ENCODE measurements at regions not wholly inside any gene's neighbourhood (a gene's known extent, or its start where the extent isn't known, plus 50 kb on each side); places are given as distances from the start of the nearest gene placed in this dataset.

DNA sequence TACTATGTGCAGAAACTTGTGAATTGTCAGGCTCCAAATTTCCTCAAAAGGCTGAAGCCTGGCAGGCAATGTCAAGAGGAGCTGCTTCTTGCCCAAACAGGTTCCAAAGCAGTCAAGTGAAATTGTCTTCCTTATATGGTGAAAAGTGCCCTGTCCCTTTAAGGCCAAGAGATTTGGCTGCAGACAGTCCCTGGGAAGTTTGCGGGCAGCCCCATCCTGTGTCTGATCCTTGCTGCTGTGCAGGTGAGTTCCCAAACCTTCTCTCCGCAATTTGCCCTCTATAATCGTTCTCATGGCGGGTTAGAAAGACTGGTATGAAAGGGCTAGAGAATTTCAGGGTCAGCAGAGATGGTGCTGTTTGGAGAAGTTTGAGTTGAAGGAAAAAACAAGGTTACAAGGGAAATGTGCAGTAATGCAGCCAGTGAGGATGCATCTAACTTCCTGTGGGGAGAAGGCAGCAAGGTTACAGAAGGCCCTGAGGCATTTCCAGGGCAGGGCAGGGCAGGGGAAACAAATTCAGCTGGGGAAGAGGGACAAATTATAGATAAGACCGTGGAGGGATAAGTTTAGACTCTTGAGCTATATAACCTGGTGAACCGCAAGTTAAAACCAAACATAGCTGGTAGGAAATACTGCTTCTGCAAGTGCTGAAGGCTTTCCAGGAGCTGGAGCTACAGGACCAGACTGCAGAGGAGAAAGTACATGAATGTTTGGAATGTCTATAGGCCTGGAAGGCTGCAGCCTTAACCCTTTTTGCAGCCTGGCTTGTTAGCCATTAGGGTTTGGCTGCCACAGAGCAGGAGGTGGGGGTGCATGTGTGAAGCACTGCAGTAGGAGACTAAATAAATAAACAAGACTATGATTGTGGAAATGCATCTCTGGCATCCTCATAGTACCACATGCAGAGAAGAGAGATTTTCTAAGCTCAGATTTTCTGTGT, 256.2 kb upstream of the IL12A start:
- Histone ChIP-seq H3K79me2 (no peaks in the 10 kb centered on the region), H3K4me1 (no peaks in the 10 kb centered on the region), H2AFZ (peak overlapping the region; percentile 45), H3K27ac (no peak overlapping the region), H3K4me3 (ENCODE audit: low read depth, low read length) (no peak overlapping the region), H3K27me3 (ENCODE audit: control insufficient read depth, insufficient read depth, low read length) (no peaks in the 10 kb centered on the region), H3K36me3 (ENCODE audit: control insufficient read depth, insufficient read depth, low read length) (no peaks in the 10 kb centered on the region), H3K9ac (no peak overlapping the region), H3K4me2 (ENCODE audit: low read length) (no peak overlapping the region), H3K9me3 (ENCODE audit: control insufficient read depth, low read length) (no peaks in the 10 kb centered on the region)
- TF ChIP-seq, protein P1, sequence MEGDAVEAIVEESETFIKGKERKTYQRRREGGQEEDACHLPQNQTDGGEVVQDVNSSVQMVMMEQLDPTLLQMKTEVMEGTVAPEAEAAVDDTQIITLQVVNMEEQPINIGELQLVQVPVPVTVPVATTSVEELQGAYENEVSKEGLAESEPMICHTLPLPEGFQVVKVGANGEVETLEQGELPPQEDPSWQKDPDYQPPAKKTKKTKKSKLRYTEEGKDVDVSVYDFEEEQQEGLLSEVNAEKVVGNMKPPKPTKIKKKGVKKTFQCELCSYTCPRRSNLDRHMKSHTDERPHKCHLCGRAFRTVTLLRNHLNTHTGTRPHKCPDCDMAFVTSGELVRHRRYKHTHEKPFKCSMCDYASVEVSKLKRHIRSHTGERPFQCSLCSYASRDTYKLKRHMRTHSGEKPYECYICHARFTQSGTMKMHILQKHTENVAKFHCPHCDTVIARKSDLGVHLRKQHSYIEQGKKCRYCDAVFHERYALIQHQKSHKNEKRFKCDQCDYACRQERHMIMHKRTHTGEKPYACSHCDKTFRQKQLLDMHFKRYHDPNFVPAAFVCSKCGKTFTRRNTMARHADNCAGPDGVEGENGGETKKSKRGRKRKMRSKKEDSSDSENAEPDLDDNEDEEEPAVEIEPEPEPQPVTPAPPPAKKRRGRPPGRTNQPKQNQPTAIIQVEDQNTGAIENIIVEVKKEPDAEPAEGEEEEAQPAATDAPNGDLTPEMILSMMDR (IDR thresholded peaks at IDR 0.05) = no peak

DNA sequence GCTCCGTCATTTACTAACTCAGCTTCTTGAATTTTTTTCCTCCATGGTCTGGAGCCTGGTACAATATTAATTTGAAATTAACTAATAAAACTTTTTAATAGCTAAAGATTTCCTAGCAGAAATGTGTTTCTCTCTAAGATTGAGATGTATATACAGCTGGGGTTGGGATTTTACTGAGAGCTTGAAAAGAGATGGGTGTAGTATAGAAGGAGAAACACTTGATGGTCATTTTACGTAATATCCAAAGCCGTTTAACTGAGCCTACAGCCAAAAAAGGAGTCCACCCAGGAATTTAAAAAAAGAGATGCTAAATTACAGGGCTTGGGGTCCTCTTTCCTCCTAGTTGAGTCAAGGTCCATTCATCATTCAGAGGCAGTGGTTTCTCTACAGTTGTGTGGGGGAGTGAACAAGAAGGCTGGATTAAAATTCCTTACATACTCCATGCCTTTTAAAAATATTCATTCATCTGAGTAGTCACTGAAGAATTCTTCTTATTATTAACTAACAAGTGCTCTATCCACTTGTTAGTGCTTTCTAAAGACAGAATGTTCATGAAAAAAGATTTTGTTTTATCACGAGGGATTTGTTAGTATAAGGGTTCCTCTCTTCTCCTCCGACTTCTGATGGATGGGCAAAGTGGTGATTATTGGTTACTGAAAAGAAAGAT, 255.3 kb upstream of the IL12A start:
- no peaks in the 10 kb centered on the region for H3K9me3 ChIP-seq (ENCODE audit: control insufficient read depth, low read length)
- TF ChIP-seq, protein P1 (IDR thresholded peaks at IDR 0.05) = no peak
- no peak overlapping the region for H3K9ac ChIP-seq
- no peaks in the 10 kb centered on the region for H3K4me1 ChIP-seq
- no peak overlapping the region for H3K4me3 ChIP-seq (ENCODE audit: low read depth, low read length)
- no peaks in the 10 kb centered on the region for H3K79me2 ChIP-seq
- H3K27me3 ChIP-seq (ENCODE audit: control insufficient read depth, insufficient read depth, low read length) = no peaks in the 10 kb centered on the region
- H3K36me3 ChIP-seq (ENCODE audit: control insufficient read depth, insufficient read depth, low read length) = no peaks in the 10 kb centered on the region
- no peak overlapping the region for H3K4me2 ChIP-seq (ENCODE audit: low read length)
- no peak overlapping the region for H2AFZ ChIP-seq
- no peak overlapping the region for H3K27ac ChIP-seq

DNA sequence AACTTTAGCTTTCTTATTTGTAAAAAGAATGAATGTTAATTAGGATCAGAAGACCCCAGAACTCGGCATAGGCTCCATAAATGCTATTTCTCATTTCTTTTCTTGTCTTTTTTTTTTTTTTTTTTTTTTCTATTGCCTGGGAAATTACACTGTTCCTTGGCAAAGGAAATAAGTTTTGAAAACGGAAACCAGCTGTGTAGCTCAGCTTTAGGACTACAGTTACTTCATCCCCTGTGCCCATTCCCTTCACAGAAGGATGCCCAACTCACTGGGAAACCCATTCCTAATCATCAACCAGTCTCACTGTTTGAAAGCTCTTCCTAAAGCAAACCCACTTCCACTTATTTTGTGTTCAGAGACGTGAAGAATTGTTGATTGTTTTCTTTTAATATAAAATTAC, 254.0 kb upstream of the IL12A start:
- Histone ChIP-seq H3K9ac (no peak overlapping the region), H3K9me3 (ENCODE audit: control insufficient read depth, low read length) (no peaks in the 10 kb centered on the region), H3K4me1 (no peaks in the 10 kb centered on the region), H3K79me2 (no peaks in the 10 kb centered on the region), H3K27me3 (ENCODE audit: control insufficient read depth, insufficient read depth, low read length) (no peaks in the 10 kb centered on the region), H2AFZ (no peak overlapping the region), H3K27ac (no peak overlapping the region), H3K4me2 (ENCODE audit: low read length) (no peak overlapping the region), H3K4me3 (ENCODE audit: low read depth, low read length) (no peak overlapping the region), H3K36me3 (ENCODE audit: control insufficient read depth, insufficient read depth, low read length) (no peaks in the 10 kb centered on the region)
- TF ChIP-seq, protein P1 (IDR thresholded peaks at IDR 0.05) = no peak

DNA sequence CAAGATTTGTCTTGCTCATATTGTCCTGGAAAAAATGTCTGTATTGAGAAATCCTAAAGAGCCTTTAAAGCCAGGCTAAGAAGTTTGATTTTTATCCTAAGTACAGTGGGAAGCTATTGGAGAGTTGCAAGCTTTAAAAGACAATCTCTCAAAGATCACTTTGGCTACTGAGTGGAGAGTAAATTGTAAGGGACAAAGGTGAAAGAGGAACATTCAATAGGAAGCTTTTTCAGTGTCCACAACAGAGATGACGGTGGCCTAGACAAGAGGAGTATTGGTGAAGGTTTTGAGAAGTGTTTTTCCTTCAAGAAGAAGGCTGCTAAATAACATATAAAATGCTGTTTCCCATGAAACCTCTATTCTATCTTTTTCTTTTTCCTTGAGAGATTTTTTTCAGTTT, 249.5 kb upstream of the IL12A start:
- Histone ChIP-seq H3K4me2 (ENCODE audit: low read length) (no peak overlapping the region), H3K27ac (no peak overlapping the region), H3K79me2 (no peaks in the 10 kb centered on the region), H3K4me1 (no peaks in the 10 kb centered on the region), H3K27me3 (ENCODE audit: control insufficient read depth, insufficient read depth, low read length) (no peaks in the 10 kb centered on the region), H3K4me3 (ENCODE audit: low read depth, low read length) (no peak overlapping the region), H3K9me3 (ENCODE audit: control insufficient read depth, low read length) (no peaks in the 10 kb centered on the region), H3K36me3 (ENCODE audit: control insufficient read depth, insufficient read depth, low read length) (no peaks in the 10 kb centered on the region), H3K9ac (no peak overlapping the region), H2AFZ (no peak overlapping the region)
- TF ChIP-seq, protein P1 (IDR thresholded peaks at IDR 0.05) = no peak

All from parathyroid adenoma (tissue), 2 donors.